GM18508 (cell line): ENCODE measurements at regions not wholly inside any gene's neighbourhood (a gene's known extent, or its start where the extent isn't known, plus 50 kb on each side); places are given as distances from the start of the nearest gene placed in this dataset.

Source experiments
- ATAC-seq: cut with Tn5 transposase; IDR thresholded peaks from one replicate; pipeline ENCODE4 v1.9.1; 2021; ENCODE audit warnings: moderate number of reproducible peaks; ENCODE audit not compliant: insufficient read depth, unreplicated experiment

- no peak for ATAC-seq
Observed at GRCh38 chrX:724256-724655, 93.7 kb downstream of the SHOX start.

GRCh38 chrX:723781-724180, 93.2 kb downstream of the SHOX start:
- ATAC-seq, result no peak

GRCh38 chrX:721354-721753, 90.8 kb downstream of the SHOX start:
- ATAC-seq, result no peak

- no peak for ATAC-seq
Observed at GRCh38 chrX:720825-721224, 90.2 kb downstream of the SHOX start.

- no peak for ATAC-seq
Observed at GRCh38 chrX:720250-720649, 89.7 kb downstream of the SHOX start.

- no peak for ATAC-seq
Observed at GRCh38 chrX:716136-716535, 85.5 kb downstream of the SHOX start.

GRCh38 chrX:714131-714530, 83.5 kb downstream of the SHOX start:
- ATAC-seq, result no peak
